OCI-LY1 (cell line): ENCODE measurements at regions not wholly inside any gene's neighbourhood (a gene's known extent, or its start where the extent isn't known, plus 50 kb on each side); places are given as distances from the start of the nearest gene placed in this dataset.

Experiments used
- H2AFZ ChIP-seq: fragments of 200-600 bp; sonication (generic), shearing (Covaris generic); 2 replicates; pipeline ENCODE4 v1.6.0; 2014; ENCODE audit warnings: antibody characterized with exemption, mild to moderate bottlenecking, low read length
- H3F3A ChIP-seq: fragments of 200-600 bp; sonication (generic), shearing (Covaris generic); 2 replicates; pipeline ENCODE4 v1.6.0; 2014; ENCODE audit warnings: mild to moderate bottlenecking, antibody characterized with exemption, low read length, moderate library complexity; ENCODE audit not compliant: insufficient read depth
- H3K27ac ChIP-seq: fragments of 200-600 bp; sonication (generic); 2 replicates; pipeline ENCODE4 v1.5.1; 2014; ENCODE audit warnings: low read length, mixed run types, mild to moderate bottlenecking, low read depth; ENCODE audit not compliant: poor library complexity, severe bottlenecking
- H3K27me3 ChIP-seq: fragments of 200-600 bp; sonication (generic); 2 replicates; pipeline ENCODE4 v1.6.0; 2014; ENCODE audit warnings: antibody characterized with exemption, mild to moderate bottlenecking, low read length, moderate library complexity; ENCODE audit not compliant: insufficient read depth
- H3K36me3 ChIP-seq: fragments of 200-600 bp; sonication (generic); 2 replicates; pipeline ENCODE4 v1.6.1; 2014; ENCODE audit warnings: mild to moderate bottlenecking, antibody characterized with exemption, low read length, moderate library complexity, mixed read lengths; ENCODE audit not compliant: insufficient read depth
- H3K4me1 ChIP-seq: fragments of 200-600 bp; sonication (generic); 2 replicates; pipeline ENCODE4 v1.5.1; 2014; ENCODE audit warnings: mild to moderate bottlenecking, low read length, moderate library complexity; ENCODE audit not compliant: insufficient read depth, severe bottlenecking
- H3K4me2 ChIP-seq: fragments of 200-600 bp; sonication (generic), shearing (Covaris generic); 2 replicates; pipeline ENCODE4 v1.6.1; 2014; ENCODE audit warnings: low read length
- H3K4me3 ChIP-seq: fragments of 200-600 bp; sonication (generic); 2 replicates; pipeline ENCODE4 v1.5.1; 2014; ENCODE audit warnings: low read length, low read depth, mild to moderate bottlenecking, mixed read lengths; ENCODE audit not compliant: poor library complexity, severe bottlenecking
- H3K79me2 ChIP-seq: fragments of 200-600 bp; shearing (Covaris generic); 2 replicates; pipeline ENCODE4 v1.6.1; 2016; ENCODE audit warnings: mixed run types, low read length, mixed read lengths; ENCODE audit not compliant: insufficient read depth
- H3K9ac ChIP-seq: fragments of 200-600 bp; sonication (generic), shearing (Covaris generic); 2 replicates; pipeline ENCODE4 v1.6.1; 2014; ENCODE audit warnings: mild to moderate bottlenecking, low read length, mixed read lengths
- H3K9me2 ChIP-seq: fragments of 200-600 bp; sonication (generic), shearing (Covaris generic); 2 replicates; pipeline ENCODE4 v1.6.1; 2014; ENCODE audit warnings: low read depth, mild to moderate bottlenecking, low read length, mixed read lengths
- H3K9me3 ChIP-seq: fragments of 200-600 bp; shearing (Covaris generic); 2 replicates; pipeline ENCODE4 v1.6.1; 2014; ENCODE audit warnings: low read length, mixed read lengths
- H4K20me1 ChIP-seq: fragments of 200-600 bp; sonication (generic), shearing (Covaris generic); 2 replicates; pipeline ENCODE4 v1.6.0; 2016; ENCODE audit warnings: mild to moderate bottlenecking, low read length; ENCODE audit not compliant: insufficient read depth
- EZH2 ChIP-seq: fragments of 200-600 bp; sonication (generic), shearing (Covaris generic); IDR thresholded peaks from 2 replicates; pipeline ENCODE4 v1.8.0; 2017; ENCODE audit warnings: borderline replicate concordance, mixed run types, mild to moderate bottlenecking, antibody characterized with exemption, low read length, moderate library complexity, mixed read lengths
- TF ChIP-seq, protein P1 (sequence below): fragments of 200-600 bp; sonication (generic), shearing (Covaris generic); IDR thresholded peaks from 2 replicates; pipeline ENCODE4 v1.5.1; 2017; ENCODE audit warnings: mild to moderate bottlenecking, antibody characterized with exemption, low read length, moderate library complexity, mixed read lengths

DNA sequence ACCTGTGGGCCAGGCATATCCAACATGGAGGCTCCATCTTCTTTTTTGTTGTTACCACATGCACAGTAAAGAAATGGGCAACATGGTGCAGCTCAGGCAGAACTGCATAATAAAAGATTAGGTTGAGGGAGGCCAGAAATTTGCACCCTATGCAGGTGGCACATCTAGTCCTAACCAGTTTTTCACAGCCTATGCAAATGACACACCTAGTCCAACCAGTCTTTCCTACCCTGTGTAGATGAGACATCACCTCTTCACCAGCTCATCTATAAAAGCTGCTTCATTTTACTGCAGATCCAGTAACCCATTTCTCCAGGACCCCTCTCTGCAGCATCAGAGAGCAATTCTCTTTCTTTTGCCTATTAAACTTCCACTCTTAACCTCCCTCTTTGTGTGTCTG is 411.0 kb upstream of the PCDH15 start:
- TF ChIP-seq EZH2, result no peak
- TF ChIP-seq, protein P1, sequence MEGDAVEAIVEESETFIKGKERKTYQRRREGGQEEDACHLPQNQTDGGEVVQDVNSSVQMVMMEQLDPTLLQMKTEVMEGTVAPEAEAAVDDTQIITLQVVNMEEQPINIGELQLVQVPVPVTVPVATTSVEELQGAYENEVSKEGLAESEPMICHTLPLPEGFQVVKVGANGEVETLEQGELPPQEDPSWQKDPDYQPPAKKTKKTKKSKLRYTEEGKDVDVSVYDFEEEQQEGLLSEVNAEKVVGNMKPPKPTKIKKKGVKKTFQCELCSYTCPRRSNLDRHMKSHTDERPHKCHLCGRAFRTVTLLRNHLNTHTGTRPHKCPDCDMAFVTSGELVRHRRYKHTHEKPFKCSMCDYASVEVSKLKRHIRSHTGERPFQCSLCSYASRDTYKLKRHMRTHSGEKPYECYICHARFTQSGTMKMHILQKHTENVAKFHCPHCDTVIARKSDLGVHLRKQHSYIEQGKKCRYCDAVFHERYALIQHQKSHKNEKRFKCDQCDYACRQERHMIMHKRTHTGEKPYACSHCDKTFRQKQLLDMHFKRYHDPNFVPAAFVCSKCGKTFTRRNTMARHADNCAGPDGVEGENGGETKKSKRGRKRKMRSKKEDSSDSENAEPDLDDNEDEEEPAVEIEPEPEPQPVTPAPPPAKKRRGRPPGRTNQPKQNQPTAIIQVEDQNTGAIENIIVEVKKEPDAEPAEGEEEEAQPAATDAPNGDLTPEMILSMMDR, result no peak
- H3K9me3 ChIP-seq, result no peaks in the 10 kb centered on the region
- no peak overlapping the region for H3K4me2 ChIP-seq
- H3K27me3 ChIP-seq, result no peaks in the 10 kb centered on the region
- no peak overlapping the region for H3K27ac ChIP-seq
- no peaks in the 10 kb centered on the region for H3K79me2 ChIP-seq
- H4K20me1 ChIP-seq, result no peaks in the 10 kb centered on the region
- no peaks in the 10 kb centered on the region for H3F3A ChIP-seq
- no peaks in the 10 kb centered on the region for H3K36me3 ChIP-seq
- no peak overlapping the region for H2AFZ ChIP-seq
- no peak overlapping the region for H3K9ac ChIP-seq
- H3K4me3 ChIP-seq, result no peak overlapping the region
- H3K9me2 ChIP-seq, result no peaks in the 10 kb centered on the region
- no peaks in the 10 kb centered on the region for H3K4me1 ChIP-seq

DNA sequence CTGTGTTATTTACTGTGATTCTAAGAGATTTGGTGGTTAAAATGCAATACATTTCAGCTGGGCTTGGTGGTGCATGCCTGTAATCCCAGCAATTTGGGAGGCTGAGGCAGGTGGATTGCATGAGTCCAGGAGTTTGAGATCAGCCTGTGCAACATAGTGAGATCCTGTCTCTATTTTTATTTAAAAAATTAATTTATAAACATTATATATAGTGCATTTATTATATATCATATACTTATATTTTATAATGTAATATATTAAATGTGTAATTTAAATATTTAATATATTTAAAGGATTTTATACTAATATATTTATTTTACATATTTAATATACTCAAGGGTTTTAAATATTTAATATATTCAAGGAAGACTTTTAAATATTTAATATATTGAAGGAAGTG is 402.8 kb upstream of the PCDH15 start:
- TF ChIP-seq, protein P1, result no peak
- no peak for TF ChIP-seq EZH2
- Histone ChIP-seq H3K79me2 (no peaks in the 10 kb centered on the region), H3K36me3 (no peaks in the 10 kb centered on the region), H3K9ac (no peak overlapping the region), H4K20me1 (no peaks in the 10 kb centered on the region), H3K9me3 (no peaks in the 10 kb centered on the region), H3K4me2 (no peak overlapping the region), H3K4me1 (no peaks in the 10 kb centered on the region), H3K27ac (no peak overlapping the region), H3K27me3 (no peaks in the 10 kb centered on the region), H2AFZ (no peak overlapping the region), H3K9me2 (no peaks in the 10 kb centered on the region), H3F3A (no peaks in the 10 kb centered on the region), H3K4me3 (no peak overlapping the region)

DNA sequence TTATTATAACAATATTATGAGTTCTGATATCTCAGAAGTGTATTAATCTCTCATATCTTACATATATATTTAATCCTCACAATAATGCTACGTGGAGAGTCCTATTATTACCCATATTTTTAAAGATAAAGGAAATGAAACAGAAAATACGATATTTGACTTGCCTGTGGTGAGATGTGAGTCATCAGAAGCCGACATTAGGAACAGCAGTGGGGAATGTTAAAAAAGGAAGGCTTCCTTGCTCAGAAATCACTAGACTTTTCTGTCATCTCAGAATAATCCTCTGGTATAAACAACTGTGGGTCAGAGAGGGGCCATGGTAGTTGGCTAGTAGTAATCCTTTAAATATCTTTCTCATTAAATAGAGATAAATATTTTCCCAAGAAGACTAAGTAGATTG is 402.3 kb upstream of the PCDH15 start:
- Histone ChIP-seq H2AFZ (no peak overlapping the region), H3K9me3 (no peaks in the 10 kb centered on the region), H3K27ac (no peak overlapping the region), H3K4me1 (no peaks in the 10 kb centered on the region), H3K9ac (no peak overlapping the region), H3K9me2 (no peaks in the 10 kb centered on the region), H3K27me3 (no peaks in the 10 kb centered on the region), H3K4me3 (no peak overlapping the region), H3K79me2 (no peaks in the 10 kb centered on the region), H3K4me2 (no peak overlapping the region), H3F3A (no peaks in the 10 kb centered on the region), H3K36me3 (no peaks in the 10 kb centered on the region), H4K20me1 (no peaks in the 10 kb centered on the region)
- TF ChIP-seq EZH2, result no peak
- TF ChIP-seq, protein P1, result no peak
